HEK293 (cell line): ENCODE measurements at regions not wholly inside any gene's neighbourhood (a gene's known extent, or its start where the extent isn't known, plus 50 kb on each side); places are given as distances from the start of the nearest gene placed in this dataset.

Experiments used
- CTCF ChIA-PET: fragments of 350-600 bp; formaldehyde crosslinking; extraction: SDS; loops from one replicate; lab custom pipeline; 2021; ENCODE audit warnings: antibody characterized with exemption; lab: Yijun Ruan, JAX
- POLR2A ChIA-PET: fragments of 300-600 bp; formaldehyde crosslinking; extraction: SDS; loops from one replicate; lab custom pipeline; 2020; ENCODE audit warnings: antibody characterized with exemption, inconsistent platforms; lab: Yijun Ruan, JAX
- H3K27ac ChIP-seq: fragments of 200-500 bp; sonication (Bioruptor generic); 2 replicates; pipeline ENCODE4 v1.5.1; 2014; ENCODE audit warnings: low read depth, low read length, control low read depth, inconsistent platforms; ENCODE audit errors: extremely low read depth
- H3K36me3 ChIP-seq, 2 experiments: fragments of 200-500 bp in 1 of 2; sonication (Bioruptor generic) in 1 of 2; 1 replicate in 1 of 2; 2 replicates in 1 of 2; pipeline ENCODE4 v1.5.1; 2014 to 2017; ENCODE audit warnings: inconsistent platforms in 2 of 2, low read length in 2 of 2; ENCODE audit not compliant: control insufficient read depth in 2 of 2, insufficient read depth in 1 of 2
- H3K4me1 ChIP-seq: fragments of 200-500 bp; sonication (Bioruptor generic); 2 replicates; pipeline ENCODE4 v1.5.1; 2014; ENCODE audit warnings: mild to moderate bottlenecking, low read length, inconsistent platforms; ENCODE audit not compliant: control insufficient read depth, insufficient read depth
- H3K4me3 ChIP-seq: 2 replicates; pipeline ENCODE4 v1.5.1; 2011; ENCODE audit warnings: low read depth, mild to moderate bottlenecking, control low read depth, low read length, moderate library complexity
- H3K9me3 ChIP-seq: fragments of 200-500 bp; sonication (Bioruptor generic); 2 replicates; pipeline ENCODE4 v1.5.1; 2014; ENCODE audit warnings: low read depth, low read length, inconsistent platforms; ENCODE audit not compliant: control insufficient read depth, insufficient read depth
- BCL11A ChIP-seq: fragments of 450-650 bp; formaldehyde crosslinking; IDR thresholded peaks from 2 replicates; pipeline ENCODE4 v1.5.1; 2016; ENCODE audit warnings: low read depth, missing biosample characterization, missing genetic modification characterization
- KLF1 ChIP-seq: fragments of 450-650 bp; formaldehyde crosslinking; IDR thresholded peaks from 2 replicates; pipeline ENCODE4 v1.5.1; 2016; ENCODE audit warnings: missing biosample characterization, missing genetic modification characterization
- KLF10 ChIP-seq: fragments of 450-650 bp; IDR thresholded peaks from 2 replicates; pipeline ENCODE4 v1.5.1; 2018; ENCODE audit warnings: missing biosample characterization, mild to moderate bottlenecking, missing genetic modification characterization
- SCRT1 ChIP-seq: fragments of 450-650 bp; formaldehyde crosslinking; IDR thresholded peaks from 2 replicates; pipeline ENCODE4 v1.5.1; 2016; ENCODE audit warnings: missing biosample characterization, missing genetic modification characterization, borderline replicate concordance
- WT1 ChIP-seq: fragments of 450-650 bp; formaldehyde crosslinking; IDR thresholded peaks from 2 replicates; pipeline ENCODE4 v1.5.1; 2016; ENCODE audit warnings: missing biosample characterization, missing genetic modification characterization
- ZBTB8A ChIP-seq: fragments of 450-650 bp; formaldehyde crosslinking; IDR thresholded peaks from 2 replicates; pipeline ENCODE4 v1.5.1; 2016; ENCODE audit warnings: missing biosample characterization, missing genetic modification characterization
- ZFP37 ChIP-seq: fragments of 450-650 bp; formaldehyde crosslinking; IDR thresholded peaks from 2 replicates; pipeline ENCODE4 v1.5.1; 2016; ENCODE audit warnings: missing biosample characterization, missing genetic modification characterization
- ZNF138 ChIP-seq: fragments of 450-650 bp; formaldehyde crosslinking; IDR thresholded peaks from 2 replicates; pipeline ENCODE4 v1.5.1; 2016; ENCODE audit warnings: missing biosample characterization, missing genetic modification characterization, borderline replicate concordance
- ZNF148 ChIP-seq: fragments of 450-650 bp; formaldehyde crosslinking; IDR thresholded peaks from 2 replicates; pipeline ENCODE4 v1.5.0; 2017; ENCODE audit warnings: missing biosample characterization, missing genetic modification characterization, borderline replicate concordance
- ZNF155 ChIP-seq: fragments of 450-650 bp; formaldehyde crosslinking; IDR thresholded peaks from 2 replicates; pipeline ENCODE4 v1.5.1; 2016; ENCODE audit warnings: missing biosample characterization, missing genetic modification characterization
- ZNF211 ChIP-seq: fragments of 450-650 bp; formaldehyde crosslinking; IDR thresholded peaks from 2 replicates; pipeline ENCODE4 v1.5.1; 2016; ENCODE audit warnings: low read depth, missing biosample characterization, missing genetic modification characterization
- ZNF239 ChIP-seq: fragments of 450-650 bp; formaldehyde crosslinking; IDR thresholded peaks from 2 replicates; pipeline ENCODE4 v1.5.1; 2016; ENCODE audit warnings: missing biosample characterization, missing genetic modification characterization
- ZNF24 ChIP-seq: fragments of 450-650 bp; formaldehyde crosslinking; IDR thresholded peaks from 2 replicates; pipeline ENCODE4 v1.5.1; 2016; ENCODE audit warnings: missing biosample characterization, missing genetic modification characterization
- ZNF311 ChIP-seq: fragments of 450-650 bp; formaldehyde crosslinking; IDR thresholded peaks from 2 replicates; pipeline ENCODE4 v1.5.1; 2017; ENCODE audit warnings: missing biosample characterization, missing genetic modification characterization, borderline replicate concordance
- ZNF324 ChIP-seq: fragments of 450-650 bp; formaldehyde crosslinking; IDR thresholded peaks from 2 replicates; pipeline ENCODE4 v1.5.1; 2016; ENCODE audit warnings: missing biosample characterization, missing genetic modification characterization
- ZNF341 ChIP-seq: fragments of 450-650 bp; formaldehyde crosslinking; IDR thresholded peaks from 2 replicates; pipeline ENCODE4; 2016; ENCODE audit warnings: low read depth, missing biosample characterization, missing genetic modification characterization
- ZNF354C ChIP-seq: fragments of 450-650 bp; formaldehyde crosslinking; IDR thresholded peaks from 2 replicates; pipeline ENCODE4 v1.5.1; 2016; ENCODE audit warnings: missing biosample characterization, missing genetic modification characterization, low read depth, borderline replicate concordance
- ZNF514 ChIP-seq: fragments of 450-650 bp; formaldehyde crosslinking; IDR thresholded peaks from 2 replicates; pipeline ENCODE4 v1.5.1; 2016; ENCODE audit warnings: missing biosample characterization, missing genetic modification characterization
- ZNF585B ChIP-seq: fragments of 450-650 bp; formaldehyde crosslinking; IDR thresholded peaks from 2 replicates; pipeline ENCODE4 v1.5.1; 2016; ENCODE audit warnings: missing biosample characterization, missing genetic modification characterization
- ZNF626 ChIP-seq: fragments of 450-650 bp; sonication (Bioruptor Pico); formaldehyde crosslinking; IDR thresholded peaks from 2 replicates; pipeline ENCODE4 v1.5.1; 2018; ENCODE audit warnings: missing biosample characterization, missing genetic modification characterization, inconsistent platforms
- ZNF76 ChIP-seq: fragments of 450-650 bp; formaldehyde crosslinking; IDR thresholded peaks from 2 replicates; pipeline ENCODE4; 2016; ENCODE audit warnings: low read depth, missing biosample characterization, missing genetic modification characterization, borderline replicate concordance
- TF ChIP-seq, protein P1 (sequence below): fragments of 450-650 bp; formaldehyde crosslinking; IDR thresholded peaks from 2 replicates; pipeline ENCODE4 v1.5.1; 2016; ENCODE audit warnings: missing biosample characterization, missing genetic modification characterization
- TF ChIP-seq, protein P2 (sequence below): fragments of 450-650 bp; formaldehyde crosslinking; IDR thresholded peaks from 2 replicates; pipeline ENCODE4 v1.5.1; 2016; ENCODE audit warnings: missing biosample characterization, missing genetic modification characterization
- TF ChIP-seq, protein P3 (sequence below): fragments of 450-650 bp; formaldehyde crosslinking; IDR thresholded peaks from 2 replicates; pipeline ENCODE4 v1.5.1; 2017; ENCODE audit warnings: missing biosample characterization, missing genetic modification characterization

DNA sequence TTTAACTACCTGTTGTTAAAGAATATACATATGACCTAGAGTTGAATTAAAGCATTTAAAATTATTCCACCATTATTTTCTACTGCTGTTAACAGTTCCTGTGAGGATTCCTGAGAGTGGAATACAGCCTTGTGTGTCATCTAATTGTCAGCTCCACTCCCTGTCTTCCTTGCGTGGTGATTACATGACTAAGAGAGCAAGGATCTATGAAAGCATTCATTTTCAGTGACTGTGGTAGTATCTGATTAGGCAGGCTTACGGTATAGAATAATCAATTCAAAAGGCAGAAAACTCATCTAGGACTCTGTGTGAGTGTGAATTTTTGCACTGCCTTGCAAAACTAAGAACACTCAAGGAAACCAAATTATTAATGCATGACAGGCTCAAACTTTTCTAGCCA, 577.8 kb downstream of the SH3BGRL start:
- H3K4me1 ChIP-seq = no peaks in the 10 kb centered on the region
- no peaks in the 10 kb centered on the region; the same call in 1 of the 2 replicates for H3K9me3 ChIP-seq
- ChIA-PET POLR2A (no interaction called here), CTCF (no interaction called here)
- TF ChIP-seq WT1 (tag by site-specific recombination) = no peak
- TF ChIP-seq ZNF211 (tag by site-specific recombination) = no peak
- no peak for TF ChIP-seq KLF1 (tag by site-specific recombination)
- TF ChIP-seq ZNF324 (tag by site-specific recombination) = no peak
- no peak for TF ChIP-seq ZBTB8A (tag by site-specific recombination)
- no peak for TF ChIP-seq ZNF311 (tag by site-specific recombination)
- TF ChIP-seq BCL11A (tag by site-specific recombination) = no peak
- TF ChIP-seq ZNF626 (tag by site-specific recombination) = no peak
- TF ChIP-seq ZNF76 = no peak
- no peaks in the 10 kb centered on the region for H3K36me3 ChIP-seq
- H3K27ac ChIP-seq = no peak overlapping the region
- H3K4me3 ChIP-seq = no peak overlapping the region

- ChIA-PET POLR2A (no interaction called here), CTCF (no interaction called here)
- no peak overlapping the region for H3K4me3 ChIP-seq
- H3K9me3 ChIP-seq = no peaks in the 10 kb centered on the region; the same call in none of the 2 replicates
- H3K36me3 ChIP-seq = no peaks in the 10 kb centered on the region
- H3K4me1 ChIP-seq = no peaks in the 10 kb centered on the region
- H3K27ac ChIP-seq = no peak overlapping the region
- TF ChIP-seq, protein P1, sequence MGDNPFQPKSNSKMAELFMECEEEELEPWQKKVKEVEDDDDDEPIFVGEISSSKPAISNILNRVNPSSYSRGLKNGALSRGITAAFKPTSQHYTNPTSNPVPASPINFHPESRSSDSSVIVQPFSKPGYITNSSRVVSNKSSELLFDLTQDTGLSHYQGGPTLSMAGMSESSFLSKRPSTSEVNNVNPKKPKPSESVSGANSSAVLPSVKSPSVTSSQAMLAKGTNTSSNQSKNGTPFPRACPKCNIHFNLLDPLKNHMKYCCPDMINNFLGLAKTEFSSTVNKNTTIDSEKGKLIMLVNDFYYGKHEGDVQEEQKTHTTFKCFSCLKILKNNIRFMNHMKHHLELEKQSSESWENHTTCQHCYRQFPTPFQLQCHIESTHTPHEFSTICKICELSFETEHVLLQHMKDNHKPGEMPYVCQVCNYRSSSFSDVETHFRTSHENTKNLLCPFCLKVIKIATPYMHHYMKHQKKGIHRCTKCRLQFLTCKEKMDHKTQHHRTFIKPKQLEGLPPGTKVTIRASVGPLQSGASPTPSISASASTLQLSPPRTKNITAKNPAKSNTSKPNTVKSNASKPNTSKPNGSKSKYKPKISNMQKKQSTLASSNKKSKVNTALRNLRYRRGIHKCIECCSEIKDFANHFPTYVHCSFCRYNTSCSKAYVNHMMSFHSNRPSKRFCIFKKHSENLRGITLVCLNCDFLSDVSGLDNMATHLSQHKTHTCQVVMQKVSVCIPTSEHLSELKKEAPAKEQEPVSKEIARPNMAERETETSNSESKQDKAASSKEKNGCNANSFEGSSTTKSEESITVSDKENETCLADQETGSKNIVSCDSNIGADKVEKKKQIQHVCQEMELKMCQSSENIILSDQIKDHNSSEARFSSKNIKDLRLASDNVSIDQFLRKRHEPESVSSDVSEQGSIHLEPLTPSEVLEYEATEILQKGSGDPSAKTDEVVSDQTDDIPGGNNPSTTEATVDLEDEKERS (tag by site-specific recombination) = no peak
- TF ChIP-seq, protein P2, sequence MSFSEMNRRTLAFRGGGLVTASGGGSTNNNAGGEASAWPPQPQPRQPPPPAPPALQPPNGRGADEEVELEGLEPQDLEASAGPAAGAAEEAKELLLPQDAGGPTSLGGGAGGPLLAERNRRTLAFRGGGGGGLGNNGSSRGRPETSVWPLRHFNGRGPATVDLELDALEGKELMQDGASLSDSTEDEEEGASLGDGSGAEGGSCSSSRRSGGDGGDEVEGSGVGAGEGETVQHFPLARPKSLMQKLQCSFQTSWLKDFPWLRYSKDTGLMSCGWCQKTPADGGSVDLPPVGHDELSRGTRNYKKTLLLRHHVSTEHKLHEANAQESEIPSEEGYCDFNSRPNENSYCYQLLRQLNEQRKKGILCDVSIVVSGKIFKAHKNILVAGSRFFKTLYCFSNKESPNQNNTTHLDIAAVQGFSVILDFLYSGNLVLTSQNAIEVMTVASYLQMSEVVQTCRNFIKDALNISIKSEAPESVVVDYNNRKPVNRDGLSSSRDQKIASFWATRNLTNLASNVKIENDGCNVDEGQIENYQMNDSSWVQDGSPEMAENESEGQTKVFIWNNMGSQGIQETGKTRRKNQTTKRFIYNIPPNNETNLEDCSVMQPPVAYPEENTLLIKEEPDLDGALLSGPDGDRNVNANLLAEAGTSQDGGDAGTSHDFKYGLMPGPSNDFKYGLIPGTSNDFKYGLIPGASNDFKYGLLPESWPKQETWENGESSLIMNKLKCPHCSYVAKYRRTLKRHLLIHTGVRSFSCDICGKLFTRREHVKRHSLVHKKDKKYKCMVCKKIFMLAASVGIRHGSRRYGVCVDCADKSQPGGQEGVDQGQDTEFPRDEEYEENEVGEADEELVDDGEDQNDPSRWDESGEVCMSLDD = no peak
- TF ChIP-seq ZNF24 (tag by site-specific recombination) (no peak), ZNF148 (no peak), ZNF585B (tag by site-specific recombination) (no peak), KLF10 (tag by site-specific recombination) (no peak), SCRT1 (no peak), ZFP37 (tag by site-specific recombination) (no peak), ZNF239 (tag by site-specific recombination) (no peak), ZNF341 (tag by site-specific recombination) (no peak), ZNF155 (no peak), ZNF138 (tag by site-specific recombination) (no peak), ZNF354C (no peak), ZNF514 (tag by site-specific recombination) (no peak)
- TF ChIP-seq, protein P3, sequence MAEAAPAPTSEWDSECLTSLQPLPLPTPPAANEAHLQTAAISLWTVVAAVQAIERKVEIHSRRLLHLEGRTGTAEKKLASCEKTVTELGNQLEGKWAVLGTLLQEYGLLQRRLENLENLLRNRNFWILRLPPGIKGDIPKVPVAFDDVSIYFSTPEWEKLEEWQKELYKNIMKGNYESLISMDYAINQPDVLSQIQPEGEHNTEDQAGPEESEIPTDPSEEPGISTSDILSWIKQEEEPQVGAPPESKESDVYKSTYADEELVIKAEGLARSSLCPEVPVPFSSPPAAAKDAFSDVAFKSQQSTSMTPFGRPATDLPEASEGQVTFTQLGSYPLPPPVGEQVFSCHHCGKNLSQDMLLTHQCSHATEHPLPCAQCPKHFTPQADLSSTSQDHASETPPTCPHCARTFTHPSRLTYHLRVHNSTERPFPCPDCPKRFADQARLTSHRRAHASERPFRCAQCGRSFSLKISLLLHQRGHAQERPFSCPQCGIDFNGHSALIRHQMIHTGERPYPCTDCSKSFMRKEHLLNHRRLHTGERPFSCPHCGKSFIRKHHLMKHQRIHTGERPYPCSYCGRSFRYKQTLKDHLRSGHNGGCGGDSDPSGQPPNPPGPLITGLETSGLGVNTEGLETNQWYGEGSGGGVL (tag by site-specific recombination) = no peak
- TF ChIP-seq, all 188 proteins: peak for 0
Measured at GRCh38 chrX:81791086-81791485, 589.2 kb downstream of the SH3BGRL start.
